HepG2 (cell line): ENCODE measurements at regions not wholly inside any gene's neighbourhood (a gene's known extent, or its start where the extent isn't known, plus 50 kb on each side); places are given as distances from the start of the nearest gene placed in this dataset.
A peak's percentile ranks its signal among the peaks of the same experiment; 100 is the strongest.

Source experiments
- ATAC-seq: fragments of 200-7000 bp; cut with Tn5 transposase; 3 replicates; pipeline ENCODE4 v1.9.1; 2020; ENCODE audit warnings: mild to moderate bottlenecking, moderate library complexity
- BruUV-seq: library from RNA; stranded (reverse); fragments of 400-500 nt; replicated peaks from 2 replicates; lab custom pipeline; 2021; lab: Mats Ljungman, UMichigan
- CTCF ChIA-PET: fragments of 300-600 bp; formaldehyde crosslinking; extraction: SDS; loops from one replicate; lab custom pipeline; 2021; ENCODE audit warnings: low total read pairs, inconsistent platforms, low intra/inter-chr PET ratio; lab: Yijun Ruan, JAX
- POLR2A ChIA-PET: fragments of 350-600 bp; sonication (Branson Sonifier 250); formaldehyde crosslinking; loops from one replicate; lab custom pipeline; 2020; ENCODE audit warnings: antibody characterized with exemption, inconsistent platforms; lab: Yijun Ruan, JAX
- DNase-seq: peaks from one replicate; pipeline ENCODE4 v3.0.0-alpha.2; 2015; ENCODE audit warnings: low spot score
- FAIRE-seq: peaks from 3 replicates; lab custom pipeline; 2011; peaks lifted over from hg19 to GRCh38; lab: Jason Lieb, UNC
- H2AFZ ChIP-seq: one replicate; pipeline ENCODE4 v1.6.1; 2011; ENCODE audit warnings: low read length, inconsistent platforms
- H3K27ac ChIP-seq: fragments of 300-600 bp; 3 replicates; pipeline ENCODE4 v1.8.0; 2011; ENCODE audit warnings: mixed run types, mild to moderate bottlenecking, mixed read lengths, low read length, inconsistent platforms; ENCODE audit not compliant: insufficient read depth; ENCODE audit errors: extremely low read length
- H3K27me3 ChIP-seq, 2 experiments: fragments of 200-600 bp in 1 of 2; 2 replicates in 1 of 2; 3 replicates in 1 of 2; pipeline versions ENCODE4 v1.6.0 to v1.8.0; 2011; ENCODE audit warnings: low read length in 2 of 2, mild to moderate bottlenecking in 2 of 2, moderate library complexity in 2 of 2, inconsistent platforms in 1 of 2; ENCODE audit not compliant: insufficient read depth in 2 of 2, control insufficient read depth in 1 of 2
- H3K36me3 ChIP-seq, 2 experiments: fragments of 200-600 bp in 1 of 2; replicated peaks in 1 of 2; 2 replicates in 1 of 2; 3 replicates in 1 of 2; pipeline versions ENCODE4 v1.5.1 to v1.8.0; 2011; ENCODE audit warnings: low read length in 2 of 2, inconsistent platforms in 1 of 2; ENCODE audit not compliant: insufficient read depth in 2 of 2, control insufficient read depth in 1 of 2
- H3K4me1 ChIP-seq: 2 replicates; pipeline ENCODE4 v1.5.1; 2012; ENCODE audit warnings: low read length, inconsistent platforms; ENCODE audit not compliant: insufficient read depth
- H3K4me2 ChIP-seq: 2 replicates; pipeline ENCODE4 v1.6.0; 2011; ENCODE audit warnings: low read depth, low read length, inconsistent platforms
- H3K4me3 ChIP-seq, 3 experiments: fragments of 200-600 bp in 1 of 3; sonication (generic), shearing (Covaris generic) in 1 of 3; replicated peaks in 1 of 3; 2 replicates each; pipeline ENCODE4 v1.5.1; 2011 to 2016; ENCODE audit warnings: low read length in 3 of 3, inconsistent platforms in 2 of 3, low read depth in 2 of 3, mild to moderate bottlenecking in 2 of 3, control low read depth in 1 of 3, mixed read lengths in 1 of 3; ENCODE audit not compliant: insufficient read depth in 1 of 3
- H3K79me2 ChIP-seq: one replicate; pipeline ENCODE4 v1.6.1; 2011; ENCODE audit warnings: low read length, inconsistent platforms; ENCODE audit not compliant: insufficient read depth
- H3K9ac ChIP-seq: 2 replicates; pipeline ENCODE4 v1.6.0; 2011; ENCODE audit warnings: mild to moderate bottlenecking, low read depth, low read length, inconsistent platforms; ENCODE audit not compliant: insufficient read depth
- H3K9me3 ChIP-seq: 2 replicates; pipeline ENCODE4 v1.5.1; 2012; ENCODE audit warnings: mild to moderate bottlenecking, low read length
- H4K20me1 ChIP-seq: 2 replicates; pipeline ENCODE4 v1.6.0; 2011; ENCODE audit warnings: inconsistent platforms, mild to moderate bottlenecking, low read length, moderate library complexity; ENCODE audit not compliant: insufficient read depth
- AKAP8 ChIP-seq: sonication (generic); formaldehyde crosslinking; IDR thresholded peaks from 2 replicates; pipeline ENCODE4 v1.5.1; 2020; ENCODE audit warnings: mild to moderate bottlenecking, missing genetic modification reagents
- BATF2 ChIP-seq: sonication (generic); formaldehyde crosslinking; IDR thresholded peaks from 2 replicates; pipeline ENCODE4 v1.8.0; 2022; ENCODE audit warnings: mild to moderate bottlenecking, missing genetic modification reagents, moderate library complexity
- DRAP1 ChIP-seq: IDR thresholded peaks from 2 replicates; pipeline ENCODE4 v1.6.1; 2016; ENCODE audit warnings: missing genetic modification reagents, missing compliant biosample characterization
- DZIP1 ChIP-seq: sonication (generic); formaldehyde crosslinking; IDR thresholded peaks from 2 replicates; pipeline ENCODE4 v1.5.0; 2020; ENCODE audit warnings: mild to moderate bottlenecking, missing genetic modification reagents
- GABPB1 ChIP-seq: IDR thresholded peaks from 2 replicates; pipeline ENCODE4 v1.6.1; 2016; ENCODE audit warnings: mild to moderate bottlenecking, missing genetic modification reagents, moderate library complexity, missing compliant biosample characterization
- HBP1 ChIP-seq: IDR thresholded peaks from 2 replicates; pipeline ENCODE4 v1.6.1; 2016; ENCODE audit warnings: low read depth, control low read depth
- HIC2 ChIP-seq: sonication (generic); formaldehyde crosslinking; IDR thresholded peaks from 2 replicates; pipeline ENCODE4 v1.9.0; 2022; ENCODE audit warnings: low read depth, missing genetic modification reagents
- ZFP82 ChIP-seq: sonication (generic); formaldehyde crosslinking; IDR thresholded peaks from 2 replicates; pipeline ENCODE4 v1.5.1; 2020; ENCODE audit warnings: mild to moderate bottlenecking, missing genetic modification reagents, borderline replicate concordance
- ZNF296 ChIP-seq: sonication (generic); formaldehyde crosslinking; conservative IDR thresholded peaks from 2 replicates; pipeline ENCODE4 v1.5.0; 2020; ENCODE audit warnings: mild to moderate bottlenecking, missing genetic modification reagents
- ZNF501 ChIP-seq: sonication (generic); formaldehyde crosslinking; IDR thresholded peaks from 2 replicates; pipeline ENCODE4 v1.5.1; 2020; ENCODE audit warnings: mild to moderate bottlenecking, moderate library complexity, missing genetic modification reagents
- ZNF549 ChIP-seq: sonication (generic); formaldehyde crosslinking; IDR thresholded peaks from 2 replicates; pipeline ENCODE4 v1.5.0; 2020; ENCODE audit warnings: missing genetic modification reagents
- ZNF574 ChIP-seq: sonication (generic); formaldehyde crosslinking; IDR thresholded peaks from 2 replicates; pipeline ENCODE4 v1.4.0; 2020; ENCODE audit warnings: missing genetic modification reagents
- ZSCAN29 ChIP-seq: sonication (generic); formaldehyde crosslinking; conservative IDR thresholded peaks from 2 replicates; pipeline ENCODE4 v1.4.0; 2020; ENCODE audit warnings: mild to moderate bottlenecking, missing genetic modification reagents
- WGBS: methylation state at CpG from one replicate; pipeline ENCODE4 v1.1.6; 2017; ENCODE audit warnings: low lambda C conversion rate; 5-methylcytosine and 5-hydroxymethylcytosine counted together
- in situ Hi-C: cut with HindIII; loops from 2 replicates; pipeline ENCODE4 v1.10.0; 2017; ENCODE audit warnings: low pct_unique_long_range_greater_than_20kb; ENCODE audit not compliant: extremely low pct_ligation_motif_present
- intact Hi-C: fragments of 100-400 bp; cut with micrococcal nuclease; formaldehyde crosslinking; loops from one replicate; pipeline ENCODE4 v1.10.0; 2022; ENCODE audit not compliant: unreplicated experiment

GRCh38 chr5:67770431-67771025 is 445.0 kb upstream of the PIK3R1 start:
- ATAC-seq: peak; percentile 93
- intact Hi-C loops: loop anchor here (1.0 to 5.0 kb wide), 6 partner anchors 47 to 523 kb away; no protein-coding TSS in a partner anchor
- DNase-seq: peak; percentile 98
- no TSS peak for BruUV-seq
- peak overlapping the region; percentile 92 for H3K27ac ChIP-seq
- H3K9me3 ChIP-seq: 0 out of 2 replicates have a peak, but pooled peaks cover 4% of the 10 kb centered on the region
- POLR2A ChIA-PET: interaction anchor here (0.6 to 4.9 kb wide), 10 partner anchors 10 to 469 kb away, joined by 3 to 69 read pairs (median 3); partner anchors contain the start of gene PIK3R1
- H3K4me2 ChIP-seq: peak overlapping the region; percentile 62
- no peaks in the 10 kb centered on the region for H3K27me3 ChIP-seq
- no peaks in the 10 kb centered on the region for H3K79me2 ChIP-seq
- in situ Hi-C loops: no loop called here
- peak; percentile 86 for FAIRE-seq
- peak overlapping the region; percentile 57 for H3K9ac ChIP-seq
- H3K36me3 ChIP-seq: no peaks in the 10 kb centered on the region
- H4K20me1 ChIP-seq: no peaks in the 10 kb centered on the region
- CTCF ChIA-PET: no interaction called here
- no peak overlapping the region for H2AFZ ChIP-seq
- H3K4me1 ChIP-seq: peaks cover 78% of the 10 kb centered on the region
- 0% methylated on average over 4 of the region's 5 CpGs for WGBS
- peak overlapping the region in 1 of 3 experiments; percentile 41; a peak in 2 of 6 replicates for H3K4me3 ChIP-seq
- TF ChIP-seq ZNF296 (CRISPR knock-in tag) (no peak), DRAP1 (CRISPR knock-in tag) (peak; percentile 54; the same call in 1 of the 2 replicates), GABPB1 (CRISPR knock-in tag) (peak; percentile 49; the same call in 1 of the 2 replicates), ZNF501 (CRISPR knock-in tag) (no peak), ZNF574 (CRISPR knock-in tag) (peak; percentile 56), HBP1 (CRISPR knock-in tag) (peak; percentile 24; the same call in 1 of the 2 replicates), DZIP1 (no peak), AKAP8 (CRISPR knock-in tag) (no peak), ZNF549 (CRISPR knock-in tag) (no peak), HIC2 (CRISPR knock-in tag) (peak; percentile 33; the same call in 1 of the 2 replicates), BATF2 (CRISPR knock-in tag) (no peak), ZFP82 (CRISPR knock-in tag) (0 out of 2 replicates have a peak, but pooled peaks have one; percentile 68), ZSCAN29 (peak; percentile 74; the same call in 1 of the 2 replicates)
